ENCODE measurements at regions not wholly inside any gene's neighbourhood (a gene's known extent, or its start where the extent isn't known, plus 50 kb on each side); places are given as distances from the start of the nearest gene placed in this dataset.

DNA sequence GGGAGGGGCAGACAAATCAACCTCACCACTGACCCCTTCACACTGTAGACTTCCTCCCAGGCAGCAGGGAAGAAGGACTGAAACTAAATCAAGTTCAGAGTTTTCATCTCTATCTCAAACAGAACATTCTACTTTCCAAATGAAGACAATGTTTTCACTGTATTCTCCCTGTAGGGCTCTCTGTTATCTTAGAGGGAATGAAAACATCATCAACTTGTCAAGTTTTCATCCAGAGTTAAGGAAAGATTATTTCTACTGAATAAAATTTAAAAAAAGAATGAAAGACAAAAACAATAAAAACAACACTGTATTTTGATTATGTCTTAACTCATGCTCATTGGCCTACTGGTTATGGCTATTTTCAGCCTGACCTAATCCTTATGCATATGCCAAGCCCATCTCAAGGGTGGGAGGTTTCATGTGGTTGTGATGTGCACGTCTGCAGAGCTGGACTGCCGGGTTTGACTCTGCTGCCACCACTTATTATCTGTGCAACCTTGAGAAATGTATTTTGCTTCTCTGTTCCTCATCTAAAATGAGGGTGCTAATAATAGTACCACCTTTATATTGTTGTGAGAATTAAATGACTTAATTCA, 152.0 kb upstream of the AVPR1A start:
- Mint-ChIP-seq H3K4me1 (no peaks in the 10 kb centered on the region), H3K36me3 (ENCODE audit: low read depth) (no peaks in the 10 kb centered on the region), H3K27ac (no peak overlapping the region), H3K27me3 (no peaks in the 10 kb centered on the region), H3K9me3 (no peaks in the 10 kb centered on the region), H3K4me3 (no peak overlapping the region)
- no peak for DNase-seq
- intact Hi-C loops (cut with micrococcal nuclease) = no loop called here

DNA sequence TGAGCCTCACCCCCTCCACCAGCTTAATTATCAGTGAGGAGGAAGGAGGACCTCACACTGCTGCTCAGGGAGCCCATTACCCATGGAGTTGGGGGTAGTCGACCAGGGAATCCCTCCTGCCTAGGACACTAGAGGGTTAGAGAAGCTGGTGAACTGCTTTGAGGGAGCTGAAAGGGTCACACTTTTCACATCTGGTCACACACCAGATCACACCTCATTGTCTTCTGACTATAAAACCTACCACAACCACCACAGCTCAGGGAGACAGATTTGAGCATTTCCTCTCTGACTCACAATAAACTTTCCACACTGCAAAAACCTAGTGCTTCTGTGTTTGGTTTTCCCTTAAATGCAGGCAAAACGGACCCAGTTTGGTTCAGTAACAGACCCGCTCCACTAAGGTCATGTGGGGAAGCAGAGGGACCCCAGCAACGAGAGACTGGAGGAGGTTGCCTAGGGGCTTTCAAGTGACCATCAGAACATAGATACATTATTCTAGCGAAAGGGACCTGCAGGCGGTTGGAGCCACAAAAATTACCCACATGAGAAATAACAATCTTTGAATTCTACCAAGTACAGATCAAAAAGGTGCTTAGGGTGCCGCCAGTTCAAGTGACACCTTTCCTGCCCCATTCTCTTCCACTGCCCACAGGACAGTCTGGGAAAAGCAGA, 151.4 kb upstream of the AVPR1A start:
- no peak overlapping the region for H3K4me3 Mint-ChIP-seq
- H3K27ac Mint-ChIP-seq = no peak overlapping the region
- H3K27me3 Mint-ChIP-seq = no peaks in the 10 kb centered on the region
- DNase-seq = no peak
- H3K36me3 Mint-ChIP-seq (ENCODE audit: low read depth) = no peaks in the 10 kb centered on the region
- H3K9me3 Mint-ChIP-seq = no peaks in the 10 kb centered on the region
- intact Hi-C loops (cut with micrococcal nuclease) = no loop called here
- no peaks in the 10 kb centered on the region for H3K4me1 Mint-ChIP-seq

DNA sequence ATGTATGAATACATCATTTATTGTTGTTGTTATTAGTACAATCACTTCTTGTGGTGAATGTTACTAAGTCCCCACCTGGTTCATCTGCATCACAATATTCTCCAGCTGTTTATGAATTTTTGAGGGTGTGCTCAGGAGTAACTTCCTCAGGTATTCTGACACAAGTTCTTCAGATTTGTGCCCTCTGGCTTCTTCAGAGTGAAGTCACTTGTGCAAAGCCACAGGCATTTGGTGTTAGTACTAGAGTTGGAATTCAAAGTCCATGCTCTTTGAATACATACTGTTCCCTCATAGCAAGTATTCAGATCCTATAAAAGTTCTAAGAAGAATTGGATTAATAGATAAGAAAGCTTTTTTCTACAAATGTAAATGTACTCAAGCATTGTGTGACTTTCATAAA, 150.3 kb upstream of the AVPR1A start:
- no peaks in the 10 kb centered on the region for H3K36me3 Mint-ChIP-seq (ENCODE audit: low read depth)
- intact Hi-C loops (cut with micrococcal nuclease) = no loop called here
- no peak overlapping the region for H3K4me3 Mint-ChIP-seq
- H3K27ac Mint-ChIP-seq = no peak overlapping the region
- no peaks in the 10 kb centered on the region for H3K9me3 Mint-ChIP-seq
- no peaks in the 10 kb centered on the region for H3K4me1 Mint-ChIP-seq
- no peak for DNase-seq
- H3K27me3 Mint-ChIP-seq = no peaks in the 10 kb centered on the region

DNA sequence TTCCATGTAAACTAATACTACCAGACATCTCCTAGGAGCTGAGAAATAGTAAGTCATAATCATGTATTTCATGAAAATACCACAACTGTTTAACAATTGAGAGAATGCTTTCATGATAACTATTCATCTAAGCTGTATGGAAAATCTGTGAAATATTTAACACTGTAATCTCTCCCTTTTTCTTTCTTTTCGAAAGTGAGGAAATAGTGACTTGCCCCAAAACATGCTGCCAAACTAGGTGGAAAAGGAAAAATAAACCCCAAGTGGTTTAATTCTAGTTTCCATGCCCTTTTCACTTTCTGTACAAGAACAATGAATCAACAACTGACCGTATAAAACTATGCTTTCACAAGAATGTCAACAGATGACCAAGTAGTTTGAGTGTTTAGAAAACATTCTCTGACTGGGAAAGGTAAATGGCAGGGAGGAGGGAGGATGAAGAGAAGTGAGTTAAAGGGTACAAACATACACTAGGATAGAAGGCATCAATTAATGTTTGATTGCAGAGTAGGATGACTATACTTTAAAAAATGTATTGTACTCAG, 147.5 kb upstream of the AVPR1A start:
- H3K36me3 Mint-ChIP-seq (ENCODE audit: low read depth) = no peaks in the 10 kb centered on the region
- H3K27ac Mint-ChIP-seq = no peak overlapping the region
- no peaks in the 10 kb centered on the region for H3K27me3 Mint-ChIP-seq

DNA sequence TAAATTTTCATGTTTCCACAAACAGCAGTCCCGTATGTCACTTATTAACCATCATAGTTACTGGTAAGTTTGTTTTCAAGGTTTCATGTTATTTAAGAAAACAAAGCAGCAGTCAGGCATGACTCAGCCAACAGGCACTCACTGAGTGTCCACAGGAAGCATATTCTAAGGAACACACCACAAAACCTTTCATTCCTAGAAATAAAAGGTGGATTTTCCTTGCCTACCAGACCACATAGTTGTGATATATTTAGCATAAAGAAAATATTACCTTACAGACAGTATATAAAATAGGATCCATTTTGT, 143.3 kb upstream of the AVPR1A start:
- Mint-ChIP-seq H3K4me1 (no peaks in the 10 kb centered on the region), H3K36me3 (ENCODE audit: low read depth) (no peaks in the 10 kb centered on the region), H3K27ac (no peak overlapping the region), H3K9me3 (no peaks in the 10 kb centered on the region), H3K4me3 (no peak overlapping the region), H3K27me3 (no peaks in the 10 kb centered on the region)
- intact Hi-C loops (cut with micrococcal nuclease) = no loop called here
- DNase-seq = no peak

More for the DNA sequence above, 147.5 kb upstream of the AVPR1A start:
- intact Hi-C loops (cut with micrococcal nuclease) = no loop called here
- DNase-seq = no peak
- H3K9me3 Mint-ChIP-seq = no peaks in the 10 kb centered on the region
- H3K4me3 Mint-ChIP-seq = no peak overlapping the region
- no peaks in the 10 kb centered on the region for H3K4me1 Mint-ChIP-seq

DNA sequence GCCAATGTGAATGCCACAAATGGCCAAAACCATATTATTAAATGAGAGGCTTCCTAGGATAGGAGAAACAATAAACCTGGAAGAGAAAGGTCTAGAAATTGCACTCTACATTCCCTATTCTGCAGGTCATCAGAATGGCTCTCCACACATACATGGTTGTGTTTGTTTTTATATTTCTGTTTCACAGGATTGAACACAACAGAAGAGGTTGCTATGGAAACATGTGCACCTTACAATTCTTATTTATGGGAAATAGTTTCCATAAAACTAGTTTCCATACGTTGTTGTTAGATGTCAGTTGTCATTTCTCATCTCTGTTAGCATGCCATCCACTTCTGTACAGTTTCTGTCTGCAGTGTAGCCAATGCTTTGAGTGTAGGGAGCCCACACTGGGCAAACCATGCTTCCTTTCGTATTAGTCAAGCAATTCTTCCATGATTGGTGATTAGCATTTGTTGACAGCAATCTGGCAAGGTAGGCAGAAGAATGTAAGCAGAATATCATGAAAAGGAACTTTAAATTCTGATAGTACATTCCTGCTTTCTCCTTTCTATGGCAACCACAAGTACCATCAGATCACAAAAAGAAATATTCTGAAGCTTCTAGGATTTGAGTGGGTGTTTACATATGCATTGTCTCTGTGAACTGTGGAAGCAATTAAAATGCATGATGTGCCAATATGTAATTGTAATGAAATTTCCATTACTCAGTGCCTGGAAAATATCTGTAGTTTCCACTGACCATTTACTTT, 141.6 kb upstream of the AVPR1A start:
- Mint-ChIP-seq H3K4me3 (no peak overlapping the region), H3K4me1 (no peaks in the 10 kb centered on the region), H3K27me3 (no peaks in the 10 kb centered on the region), H3K36me3 (ENCODE audit: low read depth) (no peaks in the 10 kb centered on the region), H3K27ac (no peak overlapping the region), H3K9me3 (no peaks in the 10 kb centered on the region)
- DNase-seq = no peak
- intact Hi-C loops (cut with micrococcal nuclease) = no loop called here

DNA sequence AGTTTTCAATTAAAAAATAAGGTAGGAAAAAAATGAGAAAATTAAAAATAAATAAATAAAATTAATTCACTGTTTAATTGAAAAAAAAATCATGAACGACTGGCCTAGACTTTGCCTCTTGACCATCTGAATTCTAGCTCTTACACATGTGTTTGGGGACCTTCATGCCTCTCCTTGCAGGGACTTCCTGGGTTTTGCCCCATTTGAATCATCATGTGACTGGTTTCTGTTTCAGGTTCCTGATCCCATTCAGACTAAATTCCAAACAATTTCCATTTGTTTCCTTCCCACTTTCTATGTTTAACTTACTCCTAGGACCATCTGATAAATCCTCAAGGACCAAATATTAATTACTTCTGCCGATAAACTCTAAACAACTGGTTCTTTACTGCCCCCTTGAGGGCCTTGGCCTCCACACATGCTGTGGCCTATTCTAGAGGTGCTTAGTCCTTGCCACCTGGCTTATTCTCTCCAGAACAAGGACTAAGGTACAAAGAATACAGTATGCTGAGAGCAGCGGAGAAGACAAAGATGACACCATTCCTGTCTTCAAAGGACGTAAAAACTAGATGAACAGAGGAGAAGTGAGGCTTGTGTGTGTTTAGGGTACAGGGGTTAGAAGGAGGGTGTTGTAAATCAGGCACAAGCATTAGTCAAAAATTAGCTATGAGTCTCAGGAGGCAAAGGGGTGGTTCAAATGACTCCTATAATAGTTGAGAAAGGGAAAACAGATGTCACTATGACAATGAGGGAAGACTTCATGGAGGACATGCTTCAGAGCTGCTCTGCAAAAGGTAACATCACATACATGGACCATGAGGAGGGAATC, 125.8 kb upstream of the AVPR1A start:
- Mint-ChIP-seq H3K4me1 (no peaks in the 10 kb centered on the region), H3K27me3 (peaks cover 1% of the 10 kb centered on the region), H3K27ac (no peak overlapping the region), H3K9me3 (no peaks in the 10 kb centered on the region), H3K4me3 (no peak overlapping the region), H3K36me3 (ENCODE audit: low read depth) (no peaks in the 10 kb centered on the region)
- intact Hi-C loops (cut with micrococcal nuclease) = no loop called here
- peak; percentile 63 for DNase-seq

DNA sequence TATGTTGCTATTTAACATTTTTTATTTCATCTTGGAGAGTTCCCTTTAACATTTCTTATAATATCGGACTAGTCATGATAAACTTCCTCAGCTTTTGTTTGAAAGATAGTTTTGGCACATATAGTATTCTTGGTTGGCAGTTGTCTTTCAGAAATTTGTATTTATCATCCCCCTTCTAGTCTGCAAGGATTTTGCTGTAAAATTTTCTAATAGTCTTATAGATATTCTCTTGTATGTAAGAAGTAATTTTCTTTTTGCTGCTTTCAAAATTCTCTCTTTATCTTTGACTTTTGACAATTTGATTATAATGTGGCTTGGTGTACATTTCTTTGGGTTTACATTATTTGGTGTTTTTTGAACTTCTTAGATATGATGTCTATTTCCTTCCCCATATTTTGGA, 116.0 kb upstream of the AVPR1A start:
- intact Hi-C loops (cut with micrococcal nuclease) = no loop called here
- Mint-ChIP-seq H3K27me3 (no peaks in the 10 kb centered on the region), H3K4me3 (no peak overlapping the region), H3K4me1 (no peaks in the 10 kb centered on the region), H3K36me3 (ENCODE audit: low read depth) (no peaks in the 10 kb centered on the region), H3K27ac (no peak overlapping the region), H3K9me3 (peaks cover 3% of the 10 kb centered on the region)
- no peak for DNase-seq

DNA sequence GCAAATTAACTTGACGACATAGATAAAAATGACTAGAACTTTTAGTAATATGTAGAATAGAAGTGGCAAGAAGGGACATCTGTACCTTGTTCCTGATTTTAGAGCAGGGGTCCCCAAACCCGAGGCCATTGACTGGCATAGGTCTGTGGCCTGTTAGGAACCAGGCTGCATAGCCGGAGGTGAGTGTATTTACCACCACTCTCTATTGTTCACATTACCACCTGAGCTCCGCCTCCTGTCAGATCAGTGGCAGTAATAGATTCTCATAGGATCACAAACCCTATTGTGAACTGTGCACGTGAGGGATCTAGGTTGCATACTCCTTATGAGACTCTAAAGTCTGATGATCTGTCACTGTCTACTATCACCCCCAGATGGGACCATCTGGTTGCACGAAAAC, 113.6 kb upstream of the AVPR1A start:
- peaks cover 3% of the 10 kb centered on the region for H3K9me3 Mint-ChIP-seq
- H3K4me3 Mint-ChIP-seq = no peak overlapping the region
- no peaks in the 10 kb centered on the region for H3K27me3 Mint-ChIP-seq
- no peak for DNase-seq
- H3K4me1 Mint-ChIP-seq = no peaks in the 10 kb centered on the region
- H3K27ac Mint-ChIP-seq = no peak overlapping the region
- intact Hi-C loops (cut with micrococcal nuclease) = no loop called here
- no peaks in the 10 kb centered on the region for H3K36me3 Mint-ChIP-seq (ENCODE audit: low read depth)

DNA sequence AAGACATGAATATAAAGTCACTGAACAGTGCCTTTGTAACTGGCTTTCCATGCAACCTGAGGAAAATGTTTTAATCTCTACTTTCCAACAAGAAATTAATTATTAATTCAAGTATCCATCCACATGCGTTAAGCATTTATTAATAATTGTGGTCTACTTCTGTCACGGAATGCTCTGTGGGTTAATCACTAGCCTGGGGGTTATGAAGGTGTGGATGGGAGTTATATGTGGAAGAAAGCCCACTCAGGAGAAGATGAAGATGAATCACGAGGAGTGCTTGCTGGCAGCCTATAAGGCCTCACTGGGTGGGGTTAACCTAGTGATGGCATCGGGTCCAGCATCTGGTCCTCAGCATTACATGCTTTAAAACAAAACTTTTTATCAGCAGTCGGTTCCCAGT, 99.5 kb upstream of the AVPR1A start:
- peaks cover 4% of the 10 kb centered on the region for H3K9me3 Mint-ChIP-seq
- no peak overlapping the region for H3K27ac Mint-ChIP-seq
- no peaks in the 10 kb centered on the region for H3K36me3 Mint-ChIP-seq (ENCODE audit: low read depth)
- no peak for DNase-seq
- H3K4me3 Mint-ChIP-seq = no peak overlapping the region
- intact Hi-C loops (cut with micrococcal nuclease) = no loop called here
- no peaks in the 10 kb centered on the region for H3K27me3 Mint-ChIP-seq
- H3K4me1 Mint-ChIP-seq = no peaks in the 10 kb centered on the region

DNA sequence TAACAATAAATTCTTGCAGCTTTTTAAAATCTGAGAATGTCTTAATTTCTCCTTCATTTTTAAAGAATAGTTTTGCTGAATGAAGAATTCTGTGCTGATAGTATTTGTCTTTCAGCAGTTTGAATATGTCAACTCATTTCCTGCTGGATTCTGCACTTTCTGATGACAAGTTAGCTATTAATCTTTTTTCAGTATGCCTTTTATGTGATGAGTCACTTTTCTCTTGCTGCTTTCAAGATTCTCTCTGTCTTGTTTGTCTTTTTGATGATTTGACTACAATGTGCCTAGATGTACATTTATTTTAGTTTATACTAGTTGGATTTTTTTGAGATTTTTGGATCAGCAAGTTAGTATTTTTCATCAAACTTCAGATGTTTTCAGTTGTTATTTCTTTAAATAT, 87.9 kb upstream of the AVPR1A start:
- Mint-ChIP-seq H3K4me1 (no peaks in the 10 kb centered on the region), H3K36me3 (ENCODE audit: low read depth) (no peaks in the 10 kb centered on the region), H3K4me3 (no peak overlapping the region), H3K27ac (no peak overlapping the region), H3K27me3 (no peaks in the 10 kb centered on the region), H3K9me3 (peaks cover 4% of the 10 kb centered on the region)
- intact Hi-C loops (cut with micrococcal nuclease) = no loop called here
- no peak for DNase-seq

DNA sequence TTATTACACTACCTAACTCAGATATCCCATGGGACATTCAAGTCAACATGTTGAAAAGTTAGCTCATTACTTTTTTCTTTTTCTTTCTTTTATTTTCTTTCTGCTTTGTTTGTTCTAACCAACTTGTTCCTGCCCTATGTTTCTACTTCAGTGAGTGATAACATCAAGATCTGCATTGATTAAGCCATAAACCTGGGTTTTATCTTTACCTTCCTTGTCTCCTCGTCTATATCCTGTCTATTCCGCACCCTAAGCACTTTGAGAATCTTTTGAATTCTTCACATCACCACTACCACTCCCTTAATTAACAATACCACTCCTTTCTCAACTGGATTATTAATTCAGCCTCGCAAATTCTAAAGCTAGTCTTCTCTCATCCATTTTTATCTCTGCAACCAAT, 81.9 kb upstream of the AVPR1A start:
- Mint-ChIP-seq H3K9me3 (no peaks in the 10 kb centered on the region), H3K4me1 (no peaks in the 10 kb centered on the region), H3K27me3 (no peaks in the 10 kb centered on the region), H3K36me3 (ENCODE audit: low read depth) (no peaks in the 10 kb centered on the region), H3K4me3 (no peak overlapping the region), H3K27ac (no peak overlapping the region)
- no peak for DNase-seq
- intact Hi-C loops (cut with micrococcal nuclease) = no loop called here

DNA sequence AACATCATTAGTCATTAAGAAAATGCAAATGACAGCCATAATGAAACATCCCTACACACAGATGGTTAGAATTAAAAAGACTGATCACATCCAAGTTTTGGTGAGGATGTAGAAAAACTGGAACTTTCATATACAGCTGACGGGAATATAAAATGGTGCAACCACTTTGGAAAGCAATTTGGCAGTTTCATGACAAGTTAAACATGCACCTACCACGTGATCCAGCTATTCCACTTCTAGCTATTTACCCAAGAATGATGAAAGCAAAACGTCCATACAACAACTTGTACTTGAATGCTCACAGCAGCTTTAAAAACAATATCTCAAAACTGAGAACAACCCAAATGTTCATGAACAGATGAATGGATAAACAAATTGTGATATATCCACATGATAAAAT, 77.9 kb upstream of the AVPR1A start:
- H3K4me3 Mint-ChIP-seq = no peak overlapping the region
- H3K27me3 Mint-ChIP-seq = no peaks in the 10 kb centered on the region
- no peaks in the 10 kb centered on the region for H3K4me1 Mint-ChIP-seq
- no peaks in the 10 kb centered on the region for H3K36me3 Mint-ChIP-seq (ENCODE audit: low read depth)
- no peak overlapping the region for H3K27ac Mint-ChIP-seq
- H3K9me3 Mint-ChIP-seq = no peaks in the 10 kb centered on the region
- DNase-seq = no peak
- intact Hi-C loops (cut with micrococcal nuclease) = no loop called here
